A673 (cell line): ENCODE measurements at regions not wholly inside any gene's neighbourhood (a gene's known extent, or its start where the extent isn't known, plus 50 kb on each side); places are given as distances from the start of the nearest gene placed in this dataset.

ENCODE experiments used
- BruUV-seq: library from RNA; stranded (reverse); fragments of 400-500 nt; replicated peaks from 2 replicates; lab custom pipeline; 2021; lab: Mats Ljungman, UMichigan
- CTCF ChIA-PET: fragments of 300-600 bp; sonication (Branson Sonifier 250); formaldehyde crosslinking; loops from one replicate; lab custom pipeline; 2022; ENCODE audit warnings: antibody characterized with exemption; lab: Charles Lee
- POLR2A ChIA-PET: fragments of 300-600 bp; sonication (Branson Sonifier 250); formaldehyde crosslinking; loops from one replicate; lab custom pipeline; 2022; ENCODE audit warnings: antibody characterized with exemption; ENCODE audit not compliant: low non-redundant PET; lab: Charles Lee
- DNase-seq: peaks from one replicate; pipeline ENCODE4 v3.0.0-alpha.2; 2015; ENCODE audit warnings: low spot score
- H3K27ac ChIP-seq: fragments of 200-600 bp; sonication (generic); 2 replicates; pipeline ENCODE4 v1.5.1; 2016; ENCODE audit warnings: mixed run types, low read depth, mild to moderate bottlenecking, mixed read lengths, antibody characterized with exemption, low read length; ENCODE audit not compliant: poor library complexity, severe bottlenecking
- H3K27me3 ChIP-seq: fragments of 200-600 bp; sonication (generic); replicated peaks from 2 replicates; pipeline ENCODE4 v1.6.1; 2017; ENCODE audit warnings: mixed run types, low read depth, mild to moderate bottlenecking, mixed read lengths, antibody characterized with exemption, low read length; ENCODE audit not compliant: insufficient read depth, poor library complexity
- H3K36me3 ChIP-seq: fragments of 200-600 bp; sonication (generic); 2 replicates; pipeline ENCODE4 v1.6.1; 2016; ENCODE audit warnings: mixed run types, mild to moderate bottlenecking, mixed read lengths, antibody characterized with exemption, low read length; ENCODE audit not compliant: insufficient read depth, poor library complexity, severe bottlenecking
- H3K4me1 ChIP-seq: fragments of 200-600 bp; sonication (generic); 2 replicates; pipeline ENCODE4 v1.6.1; 2017; ENCODE audit warnings: mixed run types, mild to moderate bottlenecking, mixed read lengths, antibody characterized with exemption, low read length; ENCODE audit not compliant: insufficient read depth, poor library complexity, severe bottlenecking
- H3K4me3 ChIP-seq: fragments of 200-600 bp; sonication (generic); 2 replicates; pipeline ENCODE4 v1.5.1; 2016; ENCODE audit warnings: low read depth, mixed run types, mild to moderate bottlenecking, mixed read lengths, low read length; ENCODE audit not compliant: poor library complexity, severe bottlenecking
- H3K9me3 ChIP-seq: fragments of 200-600 bp; sonication (generic); 2 replicates; pipeline ENCODE4 v1.6.1; 2016; ENCODE audit warnings: mixed run types, low read depth, mild to moderate bottlenecking, mixed read lengths, antibody characterized with exemption, low read length; ENCODE audit not compliant: poor library complexity, severe bottlenecking
- CTCF ChIP-seq: fragments of 300-800, 200-600 bp; sonication (generic); conservative IDR thresholded peaks from 2 replicates; pipeline ENCODE4 v1.5.1; 2017; ENCODE audit warnings: low read depth, mild to moderate bottlenecking, antibody characterized with exemption, low read length, moderate library complexity, mixed read lengths
- EZH2 ChIP-seq: fragments of 200-600 bp; sonication (generic); IDR thresholded peaks from 2 replicates; pipeline ENCODE4 v1.6.1; 2017; ENCODE audit warnings: borderline replicate concordance, low read depth, mild to moderate bottlenecking, mixed read lengths, antibody characterized with exemption, low read length; ENCODE audit not compliant: poor library complexity, severe bottlenecking
- intact Hi-C: fragments of 100-400 bp; cut with micrococcal nuclease; formaldehyde crosslinking; loops from one replicate; pipeline ENCODE4 v1.10.0; 2022; ENCODE audit not compliant: unreplicated experiment

- H3K36me3 ChIP-seq, result no peaks in the 10 kb centered on the region
- ChIA-PET POLR2A (no interaction called here), CTCF (no interaction called here)
- TF ChIP-seq EZH2 (no peak), CTCF (no peak)
- intact Hi-C loops, result no loop called here
- no peak for DNase-seq
- H3K27ac ChIP-seq, result no peak overlapping the region
- H3K4me3 ChIP-seq, result no peak overlapping the region
- no peaks in the 10 kb centered on the region for H3K4me1 ChIP-seq
- H3K27me3 ChIP-seq, result no peaks in the 10 kb centered on the region
- BruUV-seq, result no TSS peak
- no peaks in the 10 kb centered on the region for H3K9me3 ChIP-seq
These were observed 221.9 kb upstream of the SAMSN1 start for GRCh38 chr21:14768042-14768441.

DNA sequence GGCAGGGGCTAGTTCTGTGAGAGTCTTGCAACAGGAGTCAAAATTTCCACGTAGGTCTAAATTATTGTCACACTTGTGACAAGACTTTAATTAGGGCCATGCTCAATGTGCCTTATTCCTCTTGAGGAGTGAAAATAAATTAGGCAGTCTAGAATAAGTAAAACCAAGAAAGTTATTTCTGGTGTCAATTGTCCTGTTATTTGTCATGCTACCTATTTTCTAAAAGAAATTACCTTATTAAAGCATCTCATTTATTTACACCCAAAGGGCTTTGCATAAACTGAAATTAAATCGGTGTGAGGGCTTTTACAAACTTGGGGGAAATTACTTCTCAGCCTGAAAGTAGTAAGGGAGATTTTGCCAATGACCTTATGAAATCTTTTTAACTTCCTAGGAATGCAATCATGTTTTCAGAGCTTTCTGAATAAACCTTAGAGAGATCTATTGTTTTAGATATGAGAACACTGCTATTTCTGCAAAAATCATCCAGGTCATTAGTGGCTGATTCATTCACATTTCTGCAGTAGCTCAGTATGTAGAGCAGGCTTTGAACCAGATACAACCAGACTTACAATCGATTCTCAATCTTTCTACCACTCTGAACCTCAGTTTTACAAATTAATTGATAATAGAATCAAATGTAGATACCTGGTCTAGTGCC lies 221.2 kb upstream of the SAMSN1 start:
- H3K4me1 ChIP-seq, result no peaks in the 10 kb centered on the region
- ChIA-PET CTCF (no interaction called here), POLR2A (no interaction called here)
- H3K36me3 ChIP-seq, result no peaks in the 10 kb centered on the region
- no peak for TF ChIP-seq EZH2
- no peak for TF ChIP-seq CTCF
- DNase-seq, result no peak
- H3K9me3 ChIP-seq, result no peaks in the 10 kb centered on the region
- H3K27me3 ChIP-seq, result no peaks in the 10 kb centered on the region
- no peak overlapping the region for H3K4me3 ChIP-seq
- BruUV-seq, result no TSS peak
- no peak overlapping the region for H3K27ac ChIP-seq
- intact Hi-C loops, result no loop called here

DNA sequence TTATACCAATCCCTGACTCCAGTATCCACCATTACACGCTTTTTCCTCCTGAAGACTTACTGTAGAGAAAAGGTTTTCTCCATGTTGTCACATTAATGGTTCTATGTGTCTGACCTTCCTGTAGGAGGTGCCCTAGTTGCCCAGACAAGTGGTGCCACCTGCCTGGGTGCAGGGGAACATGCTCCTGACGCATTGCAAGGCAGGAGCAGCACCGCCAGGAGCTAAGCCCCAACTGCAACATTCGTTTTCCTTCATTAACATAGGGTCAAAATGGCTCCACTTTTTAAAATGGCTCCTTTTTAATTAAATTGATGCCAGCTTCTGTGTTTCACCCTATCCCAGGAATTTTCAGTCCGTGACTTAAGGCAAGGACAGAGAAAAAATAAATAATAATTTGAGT lies 220.1 kb upstream of the SAMSN1 start:
- Histone ChIP-seq H3K9me3 (no peaks in the 10 kb centered on the region), H3K4me3 (no peak overlapping the region), H3K36me3 (no peaks in the 10 kb centered on the region), H3K27ac (no peak overlapping the region), H3K4me1 (no peaks in the 10 kb centered on the region), H3K27me3 (no peaks in the 10 kb centered on the region)
- no TSS peak for BruUV-seq
- ChIA-PET POLR2A (no interaction called here), CTCF (no interaction called here)
- peak; percentile 6 for DNase-seq
- TF ChIP-seq CTCF, result peak; percentile 31; the same call in 1 of the 2 replicates
- TF ChIP-seq EZH2, result no peak
- intact Hi-C loops, result no loop called here
